ENCODE measurements at regions not wholly inside any gene's neighbourhood (a gene's known extent, or its start where the extent isn't known, plus 50 kb on each side); places are given as distances from the start of the nearest gene placed in this dataset.
A peak's percentile ranks its signal among the peaks of the same experiment; 100 is the strongest.

DNA sequence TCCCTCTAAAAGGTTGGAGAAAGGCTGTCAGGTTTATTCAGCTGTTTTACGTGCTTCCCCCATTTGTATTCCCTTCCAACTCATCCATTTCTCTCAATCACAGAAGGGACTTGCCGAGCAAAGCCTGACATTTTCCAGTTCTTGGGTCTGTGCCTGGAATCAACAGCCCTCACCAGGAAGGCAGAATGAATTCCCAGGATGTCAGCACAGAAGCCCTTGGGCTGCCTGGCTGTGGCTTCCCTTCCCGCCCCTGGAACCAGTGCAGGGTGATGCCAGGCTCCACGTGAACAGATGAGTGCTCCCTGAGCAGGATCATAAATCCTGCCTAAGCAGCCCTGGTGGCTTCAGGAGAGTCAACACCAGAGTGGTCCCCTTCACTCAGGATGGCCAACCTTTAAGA is 86.1 kb upstream of the CD83 start:
- no peak for DNase-seq (ENCODE audit: low read depth)

DNA sequence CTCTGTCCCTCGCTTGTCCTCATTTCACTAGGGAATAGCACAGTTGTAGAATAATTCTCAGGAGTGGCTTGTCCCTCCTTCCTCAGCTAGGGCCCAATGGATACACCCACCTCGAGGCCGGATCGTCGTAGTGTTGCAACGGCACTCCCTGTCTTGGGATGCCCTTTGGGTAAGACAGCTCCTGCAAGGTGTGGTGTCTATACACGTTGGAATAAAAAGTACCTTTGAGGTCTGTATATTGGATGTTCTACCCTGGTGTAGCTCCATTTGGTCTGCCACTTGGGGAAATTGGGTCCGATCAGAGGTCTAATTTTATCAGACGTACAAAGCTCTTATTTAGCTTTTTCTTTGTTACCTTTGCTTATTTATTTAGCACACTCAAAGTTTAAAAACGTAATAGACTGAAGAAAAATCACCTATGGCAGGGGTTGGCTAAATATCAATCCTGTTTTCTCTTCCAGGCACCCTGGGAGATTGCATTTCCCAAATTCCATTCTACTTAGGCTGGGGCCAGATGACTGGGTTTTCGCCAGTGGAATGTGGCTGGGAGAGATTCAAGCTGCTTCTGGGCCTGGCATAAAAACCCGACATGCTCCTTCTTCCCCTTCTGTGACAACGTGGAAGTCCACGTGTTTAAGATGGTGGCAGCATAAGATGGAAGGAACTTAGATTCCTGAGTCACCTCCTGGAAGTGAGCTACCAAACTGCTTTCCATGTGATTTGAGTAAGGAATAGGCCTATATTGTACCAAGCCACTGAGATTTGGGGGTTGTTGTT is 82.3 kb upstream of the CD83 start:
- DNase-seq (ENCODE audit: low read depth): peak; percentile 41

DNA sequence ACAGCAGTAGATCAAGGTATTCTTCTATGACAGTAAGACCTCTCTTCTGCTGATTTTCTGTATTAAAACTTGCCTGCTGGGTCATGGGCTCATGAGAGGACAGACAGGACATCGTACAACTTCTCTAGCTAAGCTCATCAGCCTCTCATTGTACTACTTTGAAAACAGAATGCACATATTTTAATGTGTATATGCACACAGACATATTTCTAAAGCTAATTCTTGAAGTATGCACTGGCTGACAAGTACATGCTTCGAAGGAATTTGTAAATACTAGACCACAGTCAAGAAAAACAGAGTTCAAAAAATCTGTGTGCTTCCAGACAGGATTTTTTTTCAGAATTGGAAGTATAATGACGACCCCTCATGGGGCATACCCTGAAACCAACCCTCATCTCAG is 81.7 kb upstream of the CD83 start:
- DNase-seq (ENCODE audit: low read depth): no peak

GRCh38 chr6:14036911-14037310 is 80.7 kb upstream of the CD83 start:
- no peak for DNase-seq (ENCODE audit: low read depth)

DNA sequence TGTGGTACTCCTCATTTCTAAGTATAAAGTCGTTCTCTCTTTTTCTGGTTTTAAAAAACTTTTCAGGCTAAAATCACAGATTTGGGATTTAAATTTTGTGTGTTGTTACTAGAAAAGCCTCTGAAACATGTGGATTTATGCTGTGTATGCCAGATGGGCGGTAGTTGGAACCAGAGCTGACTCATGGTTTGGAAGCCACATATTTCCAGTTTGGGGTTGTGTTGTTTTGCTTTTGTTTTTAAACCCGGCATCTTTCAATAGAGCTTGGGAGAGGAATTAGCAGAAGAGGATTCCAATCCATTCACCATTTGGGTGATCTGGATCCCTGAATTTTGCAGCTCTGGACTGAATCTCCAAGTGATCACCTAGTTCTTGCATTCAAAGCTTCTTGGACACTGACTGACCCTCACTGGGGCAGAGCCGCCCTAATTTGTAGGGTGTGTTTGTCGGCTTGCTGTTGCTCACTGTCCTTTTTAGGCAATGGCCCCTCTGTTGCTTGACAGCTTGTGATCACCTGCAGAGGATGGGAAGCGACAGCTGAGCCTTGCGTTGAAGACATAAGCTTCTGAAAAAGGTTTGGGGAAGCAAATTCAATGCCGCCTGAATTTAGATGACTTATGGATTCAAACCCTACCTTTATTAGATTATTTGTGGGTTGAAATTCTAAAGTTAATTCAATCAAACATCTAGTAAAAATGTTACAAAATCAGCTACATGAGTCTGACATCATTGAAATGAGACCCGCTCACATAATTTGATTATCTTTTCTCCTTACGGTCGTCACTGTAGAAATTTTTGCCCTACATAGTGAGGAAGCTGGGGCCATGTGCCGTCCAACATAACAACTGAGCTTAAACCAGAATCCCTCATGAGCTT is 79.9 kb upstream of the CD83 start:
- peak; percentile 74 for DNase-seq (ENCODE audit: low read depth)

GRCh38 chr6:14038467-14039437 is 78.8 kb upstream of the CD83 start:
- no peak for DNase-seq (ENCODE audit: low read depth)

DNA sequence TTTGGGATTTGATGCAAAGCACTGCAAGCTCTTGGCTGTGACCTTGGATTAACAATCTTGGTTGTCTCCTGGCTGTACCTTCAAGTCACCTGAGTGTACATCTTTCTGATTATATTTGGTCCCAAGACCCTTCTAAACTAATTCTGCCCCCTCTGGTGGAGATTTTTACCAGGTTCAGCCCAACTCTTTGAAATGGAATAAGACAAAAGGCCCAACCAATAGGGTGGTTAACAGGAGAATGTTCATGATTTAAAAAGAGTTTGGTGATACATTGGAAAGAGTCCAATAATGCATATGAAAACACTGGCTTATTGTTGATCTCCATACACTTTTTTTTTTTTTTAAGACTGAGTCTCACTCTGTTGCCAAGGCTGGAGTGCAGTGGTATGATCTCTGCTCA is 77.5 kb upstream of the CD83 start:
- DNase-seq (ENCODE audit: low read depth): no peak

DNA sequence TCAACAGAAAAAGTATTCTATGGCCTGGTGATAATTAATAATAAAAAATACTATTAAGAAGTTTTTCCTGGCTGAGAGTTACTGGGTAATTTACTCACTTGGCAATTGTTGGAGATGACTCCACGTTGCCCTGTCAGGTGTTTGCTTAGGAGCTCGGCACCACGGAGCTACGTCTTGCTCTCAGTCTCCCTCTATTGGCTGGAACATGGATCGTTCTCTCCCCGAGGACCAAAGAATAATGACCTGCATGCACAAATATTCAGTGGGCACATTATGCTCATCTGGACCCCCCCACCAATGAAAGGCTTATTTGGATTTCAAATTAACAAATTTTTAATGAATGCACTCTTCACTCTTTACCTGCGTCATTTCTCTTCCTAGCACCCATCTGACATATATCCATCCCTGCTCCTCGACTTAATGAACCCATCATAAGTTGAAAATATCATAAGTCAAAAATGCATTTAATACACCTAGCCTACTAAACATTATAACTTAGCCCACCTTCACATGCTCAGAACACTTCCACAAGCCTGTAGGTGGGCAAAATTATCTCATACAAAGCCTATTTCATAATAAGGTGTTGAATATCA is 71.0 kb upstream of the CD83 start:
- no peak for DNase-seq (ENCODE audit: low read depth)

DNA sequence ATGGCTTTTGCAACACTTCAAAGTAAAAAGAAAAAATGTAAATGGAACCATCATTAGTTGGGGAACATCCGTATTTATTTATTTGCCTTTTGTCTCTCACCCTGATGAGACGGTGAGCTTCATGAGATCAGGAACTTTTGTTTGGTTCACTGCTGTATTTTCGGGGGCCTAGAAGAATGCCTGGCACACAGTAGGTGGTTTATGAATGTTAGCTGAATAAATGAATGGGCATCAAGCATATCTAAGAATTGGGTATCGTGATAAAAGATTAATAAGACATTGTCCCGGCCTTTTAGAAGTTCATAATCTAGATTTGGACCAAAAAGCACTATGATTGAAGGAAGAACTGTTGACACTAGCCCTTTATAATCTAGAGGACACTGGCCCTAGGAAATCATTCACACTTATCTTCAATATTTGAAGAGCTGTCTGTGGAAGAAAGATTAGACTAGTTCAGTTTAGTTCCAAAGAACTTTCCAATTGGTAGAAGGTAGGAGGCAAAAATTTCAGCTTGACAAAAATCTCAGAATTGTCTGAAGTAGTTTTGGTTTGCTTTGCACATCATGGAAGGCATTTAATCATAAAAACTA is 70.3 kb upstream of the CD83 start:
- DNase-seq (ENCODE audit: low read depth): no peak

- DNase-seq (ENCODE audit: low read depth): no peak
These were observed 68.7 kb upstream of the CD83 start for GRCh38 chr6:14048837-14049236.

- no peak for DNase-seq (ENCODE audit: low read depth)
These were observed 66.2 kb upstream of the CD83 start for GRCh38 chr6:14051355-14051754.

DNA sequence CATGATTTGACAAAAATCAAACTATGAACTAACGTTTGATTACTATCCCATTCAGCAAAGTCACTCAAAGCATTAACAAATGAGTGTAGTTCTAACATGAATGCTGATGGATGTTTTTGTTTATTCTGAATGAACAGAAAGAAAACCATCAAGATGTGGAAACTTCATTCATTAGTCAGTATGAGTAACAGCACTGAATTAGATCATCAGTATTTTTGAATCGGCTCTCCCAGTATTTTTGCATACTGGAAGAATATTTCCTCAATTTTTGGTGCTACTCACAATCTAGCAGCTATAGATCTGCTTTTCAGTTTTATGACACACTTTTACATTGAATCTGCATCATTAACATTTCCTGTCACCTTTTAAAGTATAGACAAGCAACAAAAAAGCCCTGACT is 63.8 kb upstream of the CD83 start:
- no peak for DNase-seq (ENCODE audit: low read depth)

DNA sequence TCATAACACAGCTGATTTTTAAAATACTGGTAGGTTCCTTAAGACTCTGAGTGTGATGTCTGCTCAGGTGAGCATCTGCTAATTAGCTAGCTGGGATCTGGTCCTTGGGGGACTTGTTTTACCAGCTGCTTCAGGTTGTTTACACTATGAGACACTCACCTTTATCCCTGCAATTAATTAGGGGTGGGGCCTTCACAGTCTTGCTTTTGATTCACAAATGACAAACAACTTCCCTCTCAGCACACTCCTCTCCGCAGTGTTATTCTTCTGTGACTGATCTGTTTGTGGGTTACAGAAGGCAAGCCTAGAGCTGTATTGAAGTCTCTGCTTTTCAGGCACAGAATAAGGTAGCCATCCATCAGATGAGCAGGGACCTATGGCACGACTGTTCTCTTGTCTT is 62.0 kb upstream of the CD83 start:
- no peak for DNase-seq (ENCODE audit: low read depth)

GRCh38 chr6:14058029-14058695 is 59.4 kb upstream of the CD83 start:
- no peak for DNase-seq (ENCODE audit: low read depth)

DNA sequence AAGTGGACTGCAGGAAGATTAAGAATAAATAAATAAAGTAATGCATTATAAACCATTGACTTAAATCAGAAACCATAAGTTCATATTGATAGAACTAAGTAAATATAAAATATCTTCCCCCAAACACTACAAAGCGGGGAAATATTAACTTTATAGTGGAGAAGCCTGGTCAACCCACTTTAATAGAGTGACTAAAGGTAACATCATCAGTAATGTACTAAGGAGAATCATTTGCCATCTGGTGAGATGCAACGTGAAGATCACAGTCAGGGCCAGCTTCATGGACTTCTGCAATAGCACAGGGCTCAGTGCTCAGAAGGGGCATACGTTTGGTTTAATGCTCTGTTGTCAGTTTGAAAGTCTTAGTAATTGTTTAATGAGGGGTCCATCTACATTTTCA is 58.8 kb upstream of the CD83 start:
- DNase-seq (ENCODE audit: low read depth): no peak

DNA sequence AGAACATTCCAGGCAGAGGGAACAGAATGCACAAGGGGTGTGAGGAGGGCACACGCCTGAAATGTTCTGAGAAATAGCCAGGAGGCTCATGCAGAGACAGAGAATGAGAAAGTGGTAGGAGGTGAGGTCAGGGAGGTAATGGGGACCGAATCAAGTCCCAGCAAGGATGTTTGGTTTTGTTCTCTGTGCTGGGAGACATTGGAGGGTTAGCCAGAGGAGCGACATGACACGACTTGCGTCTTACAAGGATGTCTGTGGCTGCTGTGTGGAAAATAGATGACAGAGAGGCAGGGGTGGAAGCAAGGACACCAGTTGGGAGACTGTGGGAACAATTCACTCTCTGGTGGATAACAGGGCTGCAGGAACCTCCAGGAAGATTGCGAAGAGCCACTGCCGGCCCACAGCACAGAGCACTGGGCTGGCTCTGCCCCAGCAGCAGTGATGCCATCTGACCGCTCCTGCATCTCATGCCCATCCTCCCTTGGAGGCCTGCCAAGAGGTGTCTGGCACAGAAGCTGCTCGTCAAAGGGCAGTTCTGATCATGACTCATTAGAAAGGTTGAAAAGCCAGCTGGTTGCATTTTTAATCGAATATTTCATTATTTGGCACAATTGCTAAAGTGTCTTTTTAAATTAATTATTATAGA is 57.7 kb upstream of the CD83 start:
- no peak for DNase-seq (ENCODE audit: low read depth)

- DNase-seq (ENCODE audit: low read depth): no peak
These were observed 56.6 kb upstream of the CD83 start for GRCh38 chr6:14060971-14061370.

GRCh38 chr6:14061643-14062042 is 55.9 kb upstream of the CD83 start:
- no peak for DNase-seq (ENCODE audit: low read depth)

DNA sequence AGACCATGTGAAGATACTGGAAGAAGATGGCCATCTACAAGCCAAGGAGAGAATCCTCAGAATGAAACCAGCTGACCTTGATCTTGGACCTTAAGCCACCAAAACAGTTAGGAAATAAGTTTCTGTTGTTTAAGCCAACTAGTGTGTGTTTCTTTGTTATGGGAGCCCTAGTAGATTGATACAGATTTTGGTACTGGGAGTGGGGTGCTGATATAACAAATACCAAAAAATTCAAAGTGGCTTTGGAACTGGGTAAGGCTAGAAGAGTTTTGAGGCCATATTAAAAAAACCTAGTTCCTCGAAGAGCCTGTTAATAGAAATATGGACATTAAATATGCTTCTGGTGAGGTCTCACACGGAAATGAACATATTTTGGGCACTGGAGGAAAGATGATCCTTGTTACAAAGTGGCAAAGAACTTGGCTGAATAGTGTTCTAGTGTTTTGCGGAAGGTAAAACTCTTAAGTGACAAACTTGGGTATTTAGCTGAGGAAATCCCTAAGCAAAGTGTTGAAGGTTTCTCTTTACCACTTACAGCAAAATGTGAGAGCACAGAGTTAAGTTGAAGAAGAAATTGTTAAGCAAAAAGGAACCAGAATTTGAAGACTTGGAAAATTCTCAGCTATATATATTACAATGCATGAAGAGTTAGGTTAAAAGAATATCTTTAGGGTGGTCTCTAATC is 55.1 kb upstream of the CD83 start:
- no peak for DNase-seq (ENCODE audit: low read depth)

GRCh38 chr6:14063756-14064155 is 53.8 kb upstream of the CD83 start:
- no peak for DNase-seq (ENCODE audit: low read depth)

Data from stromal cell of bone marrow (primary cell).